Ishikawa (cell line): ENCODE measurements at regions not wholly inside any gene's neighbourhood (a gene's known extent, or its start where the extent isn't known, plus 50 kb on each side); places are given as distances from the start of the nearest gene placed in this dataset.

Source experiments
- CEBPB ChIP-seq: IDR thresholded peaks from 2 replicates; pipeline ENCODE4 v1.6.1; 2012
- CREB1 ChIP-seq: IDR thresholded peaks from 2 replicates; pipeline ENCODE4 v1.6.1; 2012; ENCODE audit warnings: low read depth
- EGR1 ChIP-seq: IDR thresholded peaks from 2 replicates; pipeline ENCODE4 v1.6.1; 2012
- EP300 ChIP-seq: IDR thresholded peaks from 2 replicates; pipeline ENCODE4 v1.6.1; 2012; ENCODE audit warnings: borderline replicate concordance
- FOXM1 ChIP-seq: IDR thresholded peaks from 2 replicates; pipeline ENCODE4 v1.6.1; 2012; ENCODE audit warnings: low read depth, borderline replicate concordance
- MAX ChIP-seq: IDR thresholded peaks from 2 replicates; pipeline ENCODE4 v1.6.1; 2012
- NFIC ChIP-seq: IDR thresholded peaks from 2 replicates; pipeline ENCODE4 v1.6.1; 2012
- RAD21 ChIP-seq: IDR thresholded peaks from 2 replicates; pipeline ENCODE4 v1.6.1; 2012; ENCODE audit warnings: low read depth
- REST ChIP-seq: IDR thresholded peaks from 2 replicates; pipeline ENCODE4 v1.6.1; 2012; ENCODE audit warnings: low read depth, mild to moderate bottlenecking
- TAF1 ChIP-seq: IDR thresholded peaks from 2 replicates; pipeline ENCODE4 v1.6.1; 2012; ENCODE audit warnings: low read depth, mild to moderate bottlenecking
- TCF12 ChIP-seq: IDR thresholded peaks from 2 replicates; pipeline ENCODE4 v1.6.1; 2012; ENCODE audit warnings: low read depth
- TEAD4 ChIP-seq: IDR thresholded peaks from 2 replicates; pipeline ENCODE4 v1.6.1; 2012
- USF1 ChIP-seq: IDR thresholded peaks from 2 replicates; pipeline ENCODE4 v1.6.1; 2012
- YY1 ChIP-seq: IDR thresholded peaks from 2 replicates; pipeline ENCODE4 v1.6.1; 2012; ENCODE audit warnings: low read depth
- ZBTB7A ChIP-seq: IDR thresholded peaks from 2 replicates; pipeline ENCODE4 v1.6.1; 2012; ENCODE audit warnings: low read depth

- TF ChIP-seq MAX (no peak), NFIC (no peak), ZBTB7A (no peak), REST (no peak), CREB1 (no peak), FOXM1 (no peak), TAF1 (no peak), CEBPB (no peak), EGR1 (no peak), USF1 (no peak), RAD21 (no peak), EP300 (no peak), TCF12 (no peak), TEAD4 (no peak)
These were observed 145.5 kb downstream of the TENT5C start for GRCh38 chr1:117751321-117751720.

- TF ChIP-seq USF1, result no peak
- TF ChIP-seq REST, result no peak
- TF ChIP-seq EGR1, result no peak
- TF ChIP-seq RAD21, result no peak
- TF ChIP-seq TEAD4, result no peak
- no peak for TF ChIP-seq TCF12
- TF ChIP-seq ZBTB7A, result no peak
- TF ChIP-seq CREB1, result no peak
- TF ChIP-seq CEBPB, result no peak
- TF ChIP-seq TAF1, result no peak
- no peak for TF ChIP-seq FOXM1
These were observed 146.8 kb downstream of the TENT5C start for GRCh38 chr1:117752661-117753060.

GRCh38 chr1:117753232-117753631 is 147.4 kb downstream of the TENT5C start:
- no peak for TF ChIP-seq ZBTB7A
- TF ChIP-seq EGR1, result no peak
- no peak for TF ChIP-seq REST
- no peak for TF ChIP-seq NFIC

- no peak for TF ChIP-seq CREB1
- TF ChIP-seq CEBPB, result no peak
- TF ChIP-seq EP300, result no peak
- TF ChIP-seq REST, result no peak
- TF ChIP-seq TEAD4, result no peak
- no peak for TF ChIP-seq MAX
- TF ChIP-seq NFIC, result no peak
- no peak for TF ChIP-seq FOXM1
- no peak for TF ChIP-seq ZBTB7A
- no peak for TF ChIP-seq TAF1
- TF ChIP-seq RAD21, result no peak
- no peak for TF ChIP-seq YY1
- no peak for TF ChIP-seq EGR1
- TF ChIP-seq TCF12, result no peak
- TF ChIP-seq USF1, result no peak
These were observed 147.8 kb downstream of the TENT5C start for GRCh38 chr1:117753652-117754051.
